ENCODE measurements at regions not wholly inside any gene's neighbourhood (a gene's known extent, or its start where the extent isn't known, plus 50 kb on each side); places are given as distances from the start of the nearest gene placed in this dataset.
"Not testable (repeated sequence)": the region's sequence is repeated elsewhere in the genome, so short reads cannot be mapped to it uniquely, and the experiment has no call there.

GRCh38 chr10:30722956-30723620 is 93.5 kb upstream of the LYZL2 start:
- DNase-seq (no peak), ATAC-seq (no peak)
- no peaks in the 10 kb centered on the region for H3K4me1 ChIP-seq (ENCODE audit: control insufficient read depth, insufficient read depth, low read length)
- H3K4me3 ChIP-seq (ENCODE audit: low read length) = no peak overlapping the region
- H3K27ac ChIP-seq (ENCODE audit: low read length) = no peak overlapping the region
- WGBS = 96% methylated on average over 10 of the region's 10 CpGs
- intact Hi-C loops (cut with DNase I) = no loop called here
- H3K27me3 ChIP-seq (ENCODE audit: control insufficient read depth, insufficient read depth) = no peaks in the 10 kb centered on the region
- no peaks in the 10 kb centered on the region for H3K9me3 ChIP-seq (ENCODE audit: control insufficient read depth, low read length)

GRCh38 chr10:30719832-30720231 is 90.3 kb upstream of the LYZL2 start:
- intact Hi-C loops (cut with DNase I) = no loop called here
- H3K4me1 ChIP-seq (ENCODE audit: control insufficient read depth, insufficient read depth, low read length) = no peaks in the 10 kb centered on the region
- H3K27me3 ChIP-seq (ENCODE audit: control insufficient read depth, insufficient read depth) = no peaks in the 10 kb centered on the region
- WGBS = 51% methylated on average over 9 of the region's 9 CpGs
- DNase-seq (no peak), ATAC-seq (no peak)
- H3K9me3 ChIP-seq (ENCODE audit: control insufficient read depth, low read length) = no peaks in the 10 kb centered on the region
- no peak overlapping the region for H3K4me3 ChIP-seq (ENCODE audit: low read length)
- H3K27ac ChIP-seq (ENCODE audit: low read length) = no peak overlapping the region

GRCh38 chr10:30709700-30710358 is 80.3 kb upstream of the LYZL2 start:
- DNase-seq = no peak
- intact Hi-C loops (cut with DNase I) = no loop called here
- H3K27me3 ChIP-seq (ENCODE audit: control insufficient read depth, insufficient read depth) = no peaks in the 10 kb centered on the region
- H3K27ac ChIP-seq (ENCODE audit: low read length) = no peak overlapping the region
- no peaks in the 10 kb centered on the region for H3K9me3 ChIP-seq (ENCODE audit: control insufficient read depth, low read length)
- no peak overlapping the region for H3K4me3 ChIP-seq (ENCODE audit: low read length)
- 87% methylated on average over 6 of the region's 6 CpGs for WGBS
- no peaks in the 10 kb centered on the region for H3K4me1 ChIP-seq (ENCODE audit: control insufficient read depth, insufficient read depth, low read length)
- no peak for ATAC-seq

- DNase-seq (no peak), ATAC-seq (no peak)
- WGBS = 89% methylated on average over 10 of the region's 10 CpGs
- Histone ChIP-seq H3K27ac (ENCODE audit: low read length) (no peak overlapping the region), H3K27me3 (ENCODE audit: control insufficient read depth, insufficient read depth) (no peaks in the 10 kb centered on the region), H3K4me3 (ENCODE audit: low read length) (no peak overlapping the region), H3K4me1 (ENCODE audit: control insufficient read depth, insufficient read depth, low read length) (no peaks in the 10 kb centered on the region), H3K9me3 (ENCODE audit: control insufficient read depth, low read length) (no peaks in the 10 kb centered on the region)
- intact Hi-C loops (cut with DNase I) = no loop called here
Measured at GRCh38 chr10:30709229-30709628, 79.7 kb upstream of the LYZL2 start.

- intact Hi-C loops (cut with DNase I) = no loop called here
- DNase-seq = no peak
Measured at GRCh38 chr10:30708234-30708633, 78.7 kb upstream of the LYZL2 start.

GRCh38 chr10:30706189-30706588 is 76.6 kb upstream of the LYZL2 start:
- ATAC-seq; H3K9me3 ChIP-seq (ENCODE audit: control insufficient read depth, low read length); H3K4me3 ChIP-seq (ENCODE audit: low read length); H3K27ac ChIP-seq (ENCODE audit: low read length); DNase-seq; H3K4me1 ChIP-seq (ENCODE audit: control insufficient read depth, insufficient read depth, low read length); H3K27me3 ChIP-seq (ENCODE audit: control insufficient read depth, insufficient read depth); intact Hi-C loops (cut with DNase I): not testable (repeated sequence)
- 87% methylated on average over 1 of the region's 1 CpG for WGBS

More at GRCh38 chr10:30708234-30708633, 78.7 kb upstream of the LYZL2 start:
- Histone ChIP-seq H3K27me3 (ENCODE audit: control insufficient read depth, insufficient read depth) (no peaks in the 10 kb centered on the region), H3K4me3 (ENCODE audit: low read length) (no peak overlapping the region), H3K4me1 (ENCODE audit: control insufficient read depth, insufficient read depth, low read length) (no peaks in the 10 kb centered on the region), H3K27ac (ENCODE audit: low read length) (no peak overlapping the region), H3K9me3 (ENCODE audit: control insufficient read depth, low read length) (no peaks in the 10 kb centered on the region)
- 96% methylated on average over 3 of the region's 3 CpGs for WGBS
- no peak for ATAC-seq

GRCh38 chr10:30705625-30706149 is 76.1 kb upstream of the LYZL2 start:
- no peaks in the 10 kb centered on the region for H3K4me1 ChIP-seq (ENCODE audit: control insufficient read depth, insufficient read depth, low read length)
- H3K27ac ChIP-seq (ENCODE audit: low read length) = no peak overlapping the region
- no peak overlapping the region for H3K4me3 ChIP-seq (ENCODE audit: low read length)
- intact Hi-C loops (cut with DNase I) = no loop called here
- H3K9me3 ChIP-seq (ENCODE audit: control insufficient read depth, low read length) = no peaks in the 10 kb centered on the region
- no peaks in the 10 kb centered on the region for H3K27me3 ChIP-seq (ENCODE audit: control insufficient read depth, insufficient read depth)
- DNase-seq = no peak
- peak; percentile 19 to 53 for ATAC-seq
- WGBS = 74% methylated on average over 9 of the region's 9 CpGs

- intact Hi-C loops (cut with DNase I) = no loop called here
- ATAC-seq = no peak
- Histone ChIP-seq H3K4me1 (ENCODE audit: control insufficient read depth, insufficient read depth, low read length) (no peaks in the 10 kb centered on the region), H3K27me3 (ENCODE audit: control insufficient read depth, insufficient read depth) (no peaks in the 10 kb centered on the region), H3K27ac (ENCODE audit: low read length) (no peak overlapping the region), H3K9me3 (ENCODE audit: control insufficient read depth, low read length) (no peaks in the 10 kb centered on the region), H3K4me3 (ENCODE audit: low read length) (no peak overlapping the region)
- 35% methylated on average over 9 of the region's 9 CpGs for WGBS
- no peak for DNase-seq
Measured at GRCh38 chr10:30705101-30705624, 75.6 kb upstream of the LYZL2 start.

- H3K9me3 ChIP-seq (ENCODE audit: control insufficient read depth, low read length); H3K4me3 ChIP-seq (ENCODE audit: low read length); DNase-seq; intact Hi-C loops (cut with DNase I); ATAC-seq; H3K4me1 ChIP-seq (ENCODE audit: control insufficient read depth, insufficient read depth, low read length); H3K27me3 ChIP-seq (ENCODE audit: control insufficient read depth, insufficient read depth); H3K27ac ChIP-seq (ENCODE audit: low read length): not testable (repeated sequence)
- WGBS = 84% methylated on average over 14 of the region's 14 CpGs
Measured at GRCh38 chr10:30704601-30705100, 75.1 kb upstream of the LYZL2 start.

GRCh38 chr10:30704026-30704600 is 74.6 kb upstream of the LYZL2 start:
- no peak overlapping the region for H3K4me3 ChIP-seq (ENCODE audit: low read length)
- 79% methylated on average over 11 of the region's 11 CpGs for WGBS
- no peaks in the 10 kb centered on the region for H3K9me3 ChIP-seq (ENCODE audit: control insufficient read depth, low read length)
- intact Hi-C loops (cut with DNase I) = no loop called here
- no peaks in the 10 kb centered on the region for H3K27me3 ChIP-seq (ENCODE audit: control insufficient read depth, insufficient read depth)
- no peak overlapping the region for H3K27ac ChIP-seq (ENCODE audit: low read length)
- DNase-seq (no peak), ATAC-seq (no peak)
- no peaks in the 10 kb centered on the region for H3K4me1 ChIP-seq (ENCODE audit: control insufficient read depth, insufficient read depth, low read length)

- H3K27ac ChIP-seq (ENCODE audit: low read length); H3K4me1 ChIP-seq (ENCODE audit: control insufficient read depth, insufficient read depth, low read length); H3K27me3 ChIP-seq (ENCODE audit: control insufficient read depth, insufficient read depth); DNase-seq; H3K9me3 ChIP-seq (ENCODE audit: control insufficient read depth, low read length); ATAC-seq; H3K4me3 ChIP-seq (ENCODE audit: low read length); intact Hi-C loops (cut with DNase I): not testable (repeated sequence)
- WGBS = 64% methylated on average over 7 of the region's 7 CpGs
Measured at GRCh38 chr10:30703446-30703845, 73.9 kb upstream of the LYZL2 start.

All from right cardiac atrium (tissue), 5 donors.